H1 (cell line): ENCODE measurements at regions not wholly inside any gene's neighbourhood (a gene's known extent, or its start where the extent isn't known, plus 50 kb on each side); places are given as distances from the start of the nearest gene placed in this dataset.

Source experiments
- CTCF ChIA-PET: fragments of 300-600 bp; sonication (Branson Sonifier 250); formaldehyde crosslinking; loops from one replicate; lab custom pipeline; 2021; ENCODE audit not compliant: partially characterized antibody; lab: Charles Lee
- POLR2A ChIA-PET: fragments of 300-600 bp; sonication (Branson Sonifier 250); formaldehyde crosslinking; loops from one replicate; lab custom pipeline; 2021; ENCODE audit warnings: inconsistent platforms; ENCODE audit not compliant: partially characterized antibody; lab: Charles Lee
- DNase-seq, 2 experiments: peaks; one replicate each; pipeline versions ENCODE4 v3.0.0 to v3.0.0-alpha.2; 2010 to 2022; ENCODE audit warnings: low spot score in 2 of 2, low read depth in 1 of 2, mixed read lengths in 1 of 2
- FAIRE-seq: peaks from 2 replicates; lab custom pipeline; 2011; peaks lifted over from hg19 to GRCh38; lab: Jason Lieb, UNC
- H2AFZ ChIP-seq: 2 replicates; pipeline ENCODE4 v1.8.1; 2012; ENCODE audit warnings: low read length, inconsistent platforms
- H2AK5ac ChIP-seq: 2 replicates; pipeline ENCODE4 v1.6.1; 2013; ENCODE audit warnings: low read depth, low read length
- H2BK120ac ChIP-seq: replicated peaks from 2 replicates; pipeline ENCODE3; 2013; ENCODE audit warnings: low read depth, low read length, inconsistent platforms
- H2BK12ac ChIP-seq: 2 replicates; pipeline ENCODE4 v1.6.1; 2013; ENCODE audit warnings: low read depth, low read length
- H2BK15ac ChIP-seq: 2 replicates; pipeline ENCODE4 v1.6.1; 2013; ENCODE audit warnings: low read length
- H2BK20ac ChIP-seq: 2 replicates; pipeline ENCODE4 v1.6.1; 2013; ENCODE audit warnings: low read length
- H2BK5ac ChIP-seq: 2 replicates; pipeline ENCODE4 v1.6.1; 2013; ENCODE audit warnings: low read depth, low read length
- H3K14ac ChIP-seq: 2 replicates; pipeline ENCODE4 v1.6.1; 2013; ENCODE audit warnings: inconsistent platforms; ENCODE audit not compliant: insufficient read length
- H3K18ac ChIP-seq: 2 replicates; pipeline ENCODE4 v1.6.1; 2013; ENCODE audit warnings: low read length; ENCODE audit errors: extremely low read depth
- H3K23ac ChIP-seq: 2 replicates; pipeline ENCODE4 v1.6.1; 2013; ENCODE audit warnings: inconsistent platforms; ENCODE audit not compliant: insufficient read length
- H3K23me2 ChIP-seq: 2 replicates; pipeline ENCODE4 v1.6.1; 2013; ENCODE audit warnings: low read depth, low read length
- H3K27ac ChIP-seq: 2 replicates; pipeline ENCODE4 v1.6.1; 2011; ENCODE audit warnings: low read depth, low read length, inconsistent platforms
- H3K27me3 ChIP-seq, 4 experiments: replicated peaks in 1 of 4; 1 replicate in 1 of 4; 2 replicates in 3 of 4; pipeline versions ENCODE4 v1.6.1 to v1.8.1; 2011 to 2013; ENCODE audit warnings: low read length in 3 of 4, mild to moderate bottlenecking in 3 of 4, inconsistent platforms in 2 of 4, mixed read lengths in 2 of 4, moderate library complexity in 1 of 4; ENCODE audit not compliant: control insufficient read depth in 3 of 4, insufficient read depth in 3 of 4; ENCODE audit errors: extremely low read depth in 1 of 4
- H3K36me3 ChIP-seq, 4 experiments: 2 replicates each; pipeline versions ENCODE4 v1.6.1 to v1.8.1; 2011 to 2013; ENCODE audit warnings: mild to moderate bottlenecking in 4 of 4, low read length in 3 of 4, moderate library complexity in 2 of 4, control low read depth in 1 of 4, inconsistent platforms in 1 of 4; ENCODE audit not compliant: insufficient read depth in 4 of 4, control insufficient read depth in 2 of 4
- H3K4ac ChIP-seq: replicated peaks from 2 replicates; pipeline ENCODE3; 2013; ENCODE audit warnings: low read length, low read depth, mixed read lengths, inconsistent platforms; ENCODE audit not compliant: insufficient read length
- H3K4me1 ChIP-seq, 4 experiments: replicated peaks in 1 of 4; 1 replicate in 1 of 4; 2 replicates in 3 of 4; pipeline versions ENCODE4 v1.6.1 to v1.8.1; 2011 to 2013; ENCODE audit warnings: low read length in 3 of 4, inconsistent platforms in 2 of 4, mixed read lengths in 1 of 4; ENCODE audit not compliant: insufficient read depth in 4 of 4, control insufficient read depth in 3 of 4
- H3K4me2 ChIP-seq, 2 experiments: 2 replicates each; pipeline versions ENCODE4 v1.6.1 to v1.8.1; 2011 to 2013; ENCODE audit warnings: low read depth in 2 of 2, low read length in 2 of 2, control low read depth in 1 of 2, inconsistent platforms in 1 of 2, mild to moderate bottlenecking in 1 of 2; ENCODE audit not compliant: insufficient read depth in 1 of 2
- H3K4me3 ChIP-seq, 4 experiments: fragments of 200-600, 300-600 bp in 1 of 4; sonication (generic), shearing (Covaris generic), sonication (Bioruptor Twin) in 1 of 4; 2 replicates each; pipeline versions ENCODE4 v1.5.1 to v1.8.1; 2011 to 2016; ENCODE audit warnings: low read length in 4 of 4, low read depth in 3 of 4, control low read depth in 2 of 4, inconsistent platforms in 2 of 4, mild to moderate bottlenecking in 2 of 4, mixed read lengths in 1 of 4, moderate library complexity in 1 of 4; ENCODE audit not compliant: insufficient read depth in 2 of 4; ENCODE audit errors: extremely low read depth in 1 of 4
- H3K56ac ChIP-seq: replicated peaks from 2 replicates; pipeline ENCODE3; 2013; ENCODE audit warnings: low read depth, mild to moderate bottlenecking, mixed read lengths, low read length, inconsistent platforms; ENCODE audit not compliant: insufficient read length
- H3K79me1 ChIP-seq: 2 replicates; pipeline ENCODE4 v1.6.1; 2013; ENCODE audit warnings: low read depth, low read length, control low read depth
- H3K79me2 ChIP-seq, 2 experiments: 2 replicates each; pipeline versions ENCODE4 v1.6.1 to v1.8.1; 2012 to 2013; ENCODE audit warnings: low read length in 2 of 2, mild to moderate bottlenecking in 2 of 2, inconsistent platforms in 1 of 2; ENCODE audit not compliant: insufficient read depth in 2 of 2, control insufficient read depth in 1 of 2
- H3K9ac ChIP-seq, 4 experiments: replicated peaks in 1 of 4; 1 replicate in 1 of 4; 2 replicates in 3 of 4; pipeline versions ENCODE4 v1.6.1 to v1.8.1; 2011 to 2013; ENCODE audit warnings: low read depth in 3 of 4, low read length in 3 of 4, control low read depth in 2 of 4, mild to moderate bottlenecking in 2 of 4, moderate library complexity in 2 of 4, inconsistent platforms in 1 of 4; ENCODE audit errors: extremely low read depth in 1 of 4
- H3K9me3 ChIP-seq, 2 experiments: 2 replicates each; pipeline versions ENCODE4 v1.6.1 to v1.8.1; 2012 to 2013; ENCODE audit warnings: mild to moderate bottlenecking in 2 of 2, moderate library complexity in 2 of 2, control low read depth in 1 of 2, inconsistent platforms in 1 of 2, low read depth in 1 of 2, low read length in 1 of 2, mixed read lengths in 1 of 2; ENCODE audit not compliant: insufficient read depth in 2 of 2
- H4K20me1 ChIP-seq, 2 experiments: replicated peaks in 1 of 2; 2 replicates each; pipeline versions ENCODE3 to v1.8.1; 2011 to 2013; ENCODE audit warnings: inconsistent platforms in 2 of 2, low read length in 2 of 2, mild to moderate bottlenecking in 1 of 2; ENCODE audit not compliant: insufficient read depth in 2 of 2, control insufficient read depth in 1 of 2
- H4K5ac ChIP-seq: 2 replicates; pipeline ENCODE4 v1.6.1; 2013; ENCODE audit warnings: low read length, low read depth, mixed read lengths, inconsistent platforms; ENCODE audit not compliant: insufficient read length
- H4K8ac ChIP-seq: 2 replicates; pipeline ENCODE4 v1.8.0; 2013; ENCODE audit warnings: mild to moderate bottlenecking, moderate library complexity, low read length, inconsistent platforms; ENCODE audit not compliant: insufficient read depth; ENCODE audit errors: extremely low read depth
- H4K91ac ChIP-seq: replicated peaks from 2 replicates; pipeline ENCODE3; 2013; ENCODE audit warnings: low read length, mixed read lengths, inconsistent platforms; ENCODE audit not compliant: insufficient read length
- CEBPB ChIP-seq: IDR thresholded peaks from 2 replicates; pipeline ENCODE4 v1.6.1; 2012; ENCODE audit warnings: low read depth, low read length
- CTCF ChIP-seq, 3 experiments: IDR thresholded peaks; 1 replicate in 2 of 3; 2 replicates in 1 of 3; pipeline versions ENCODE4 v1.5.1 to v1.6.1; 2011; ENCODE audit warnings: low read length in 3 of 3, mild to moderate bottlenecking in 3 of 3, inconsistent platforms in 2 of 3, low read depth in 1 of 3, moderate library complexity in 1 of 3; ENCODE audit not compliant: insufficient read depth in 1 of 3; ENCODE audit errors: control extremely low read depth in 1 of 3
- RAD21 ChIP-seq, 2 experiments: IDR thresholded peaks in 1 of 2; conservative IDR thresholded peaks in 1 of 2; 2 replicates each; pipeline ENCODE4 v1.6.1; 2011; ENCODE audit warnings: low read depth in 2 of 2, low read length in 2 of 2, improper control_type of control experiment in 1 of 2, inconsistent platforms in 1 of 2, mild to moderate bottlenecking in 1 of 2, moderate library complexity in 1 of 2
- WGBS, 2 experiments: shearing (Covaris generic) in 1 of 2; methylation state at CpG; one replicate each; pipeline versions ENCODE4 v1.1.6 to v1.1.7; 2013 to 2015; ENCODE audit warnings: low lambda C conversion rate in 2 of 2, mixed read lengths in 2 of 2, inconsistent platforms in 1 of 2, low coverage in 1 of 2, missing lambda C conversion rate in 1 of 2; ENCODE audit not compliant: insufficient replicate concordance in 2 of 2, insufficient coverage in 1 of 2, insufficient read length in 1 of 2; ENCODE audit errors: extremely low coverage in 1 of 2, missing lambda C conversion rate in 1 of 2; 5-methylcytosine and 5-hydroxymethylcytosine counted together

DNA sequence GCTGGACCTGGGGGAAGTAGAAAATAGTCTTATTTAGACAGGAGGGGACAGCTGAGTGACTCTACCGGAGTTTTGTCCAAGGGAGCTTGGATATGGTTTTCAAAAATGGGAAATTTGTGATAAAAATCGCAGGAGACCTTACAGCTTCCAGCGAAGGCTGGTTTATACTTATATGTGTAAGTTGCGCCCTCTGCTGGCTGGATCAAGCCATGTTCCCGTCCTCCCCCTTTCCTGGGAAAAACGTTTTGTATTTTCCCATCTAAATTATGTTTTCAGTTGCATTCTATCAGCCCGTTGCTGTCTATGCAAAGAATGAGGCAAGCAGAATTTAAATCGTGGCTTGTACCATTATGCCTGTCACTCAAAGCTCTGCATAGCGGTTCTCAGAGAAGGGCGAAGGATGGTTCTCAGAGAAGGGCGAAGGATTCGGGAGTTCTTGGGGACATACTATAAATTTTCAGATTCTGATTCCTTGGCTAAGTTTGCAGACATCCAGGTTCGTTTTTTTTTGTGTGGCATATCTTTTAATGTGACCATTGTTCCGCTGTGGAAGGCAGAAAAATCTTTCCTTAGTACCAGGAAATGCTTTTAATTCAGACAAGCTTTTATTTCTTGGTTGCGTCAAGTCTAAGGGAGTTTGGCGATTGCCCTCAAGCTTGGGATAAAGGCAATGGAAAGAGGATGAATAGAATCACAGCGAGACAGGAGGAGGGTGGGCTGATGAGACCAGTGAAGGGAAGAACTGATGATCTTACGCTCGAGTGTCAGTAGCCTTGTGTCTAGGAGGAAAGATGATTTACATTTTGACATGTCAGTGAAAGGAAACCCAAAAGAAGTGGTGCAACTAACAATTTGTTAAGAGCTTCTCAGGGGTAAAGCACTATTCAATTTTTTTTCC is 128.5 kb upstream of the ARX start:
- H3K18ac ChIP-seq = no peak overlapping the region
- H3K36me3 ChIP-seq = no peaks in the 10 kb centered on the region
- H2BK20ac ChIP-seq = no peak overlapping the region
- H3K27me3 ChIP-seq = no peaks in the 10 kb centered on the region
- no peak overlapping the region for H3K14ac ChIP-seq
- peak in 1 of 2 experiments; percentile 60 for DNase-seq
- H4K91ac ChIP-seq = no peak overlapping the region
- no peak overlapping the region; the same call in 1 of the 2 replicates for H2BK15ac ChIP-seq
- no peaks in the 10 kb centered on the region for H3K23me2 ChIP-seq
- H4K5ac ChIP-seq = no peak overlapping the region
- H2AK5ac ChIP-seq = no peak overlapping the region
- H2BK12ac ChIP-seq = no peak overlapping the region
- H2AFZ ChIP-seq = no peak overlapping the region
- 0 out of 4 replicates have a peak overlapping the region, but pooled peaks of 1 of the 2 experiments have one; percentile 31 for H3K4me2 ChIP-seq
- no peak overlapping the region for H3K23ac ChIP-seq
- FAIRE-seq = no peak
- ChIA-PET CTCF (interaction anchor here (0.6 to 3.2 kb wide), 40 partner anchors 8 to 1525 kb away, joined by 3 to 60 read pairs (median 4); partner anchors contain the start of gene ARX), POLR2A (no interaction called here)
- H3K27ac ChIP-seq = no peak overlapping the region
- no peak overlapping the region for H3K9ac ChIP-seq
- no peak overlapping the region for H2BK5ac ChIP-seq
- H3K79me2 ChIP-seq = no peaks in the 10 kb centered on the region
- no peak overlapping the region for H3K4ac ChIP-seq
- no peak overlapping the region for H4K8ac ChIP-seq
- no peak overlapping the region; a peak in 1 of 8 replicates for H3K4me3 ChIP-seq
- WGBS, 2 experiments = 31% methylated on average over 18 of the region's 19 CpGs; no CpG with 5 or more reads in 1 of the 2 experiments
- no peaks in the 10 kb centered on the region; a peak in 1 of 7 replicates for H3K4me1 ChIP-seq
- peak; percentile 74 for TF ChIP-seq RAD21 (IDR thresholded peaks at IDR 0.05 in 1 of 2, conservative IDR thresholded peaks at IDR 0.05 in 1 of 2; ENCODE audit: low read depth in 2 of 2, low read length in 2 of 2)
- TF ChIP-seq CEBPB = no peak
- peak; percentile 47 to 59 (median 51) for TF ChIP-seq CTCF (IDR thresholded peaks at IDR 0.05; ENCODE audit: control extremely low read depth in 1 of 3, insufficient read depth in 1 of 3, low read depth in 1 of 3, low read length in 3 of 3)
- H2BK120ac ChIP-seq = no peak overlapping the region
- no peaks in the 10 kb centered on the region for H3K79me1 ChIP-seq
- no peaks in the 10 kb centered on the region for H3K9me3 ChIP-seq
- H4K20me1 ChIP-seq = no peaks in the 10 kb centered on the region
- no peak overlapping the region for H3K56ac ChIP-seq
